Stimulated activated CD4-positive, alpha-beta T cell treated with anti-CD3 and anti-CD28 coated beads, Interleukin-2, amount 100 ng/mL, for 48 hours (primary cell): ENCODE measurements at regions not wholly inside any gene's neighbourhood (a gene's known extent, or its start where the extent isn't known, plus 50 kb on each side); places are given as distances from the start of the nearest gene placed in this dataset.

Experiments
- DNase-seq, 2 donors: peaks; one replicate each; pipeline ENCODE4 v3.0.0-alpha.2; 2020

- DNase-seq = no peak
Measured at GRCh38 chr10:109474812-109475211, 448.5 kb downstream of the XPNPEP1 start.

GRCh38 chr10:109474261-109474660, 449.1 kb downstream of the XPNPEP1 start:
- DNase-seq = no peak

- DNase-seq = no peak
Measured at GRCh38 chr10:109467551-109467950, 455.8 kb downstream of the XPNPEP1 start.

GRCh38 chr10:109464949-109465348, 458.4 kb downstream of the XPNPEP1 start:
- no peak for DNase-seq

GRCh38 chr10:109457302-109457638, 466.0 kb downstream of the XPNPEP1 start:
- no peak for DNase-seq

- no peak for DNase-seq
Measured at GRCh38 chr10:109456566-109457301, 466.6 kb downstream of the XPNPEP1 start.

- DNase-seq = no peak
Measured at GRCh38 chr10:109454691-109455090, 468.6 kb downstream of the XPNPEP1 start.

GRCh38 chr10:109451879-109452278, 471.4 kb downstream of the XPNPEP1 start:
- DNase-seq = no peak

- DNase-seq = no peak
Measured at GRCh38 chr10:109450702-109451101, 472.6 kb downstream of the XPNPEP1 start.

- no peak for DNase-seq
Measured at GRCh38 chr10:109433434-109433833, 489.9 kb downstream of the XPNPEP1 start.

- DNase-seq = no peak
Measured at GRCh38 chr10:109432281-109432680, 491.0 kb downstream of the XPNPEP1 start.

GRCh38 chr10:109430799-109431198, 492.5 kb downstream of the XPNPEP1 start:
- DNase-seq = no peak

- DNase-seq = no peak
Measured at GRCh38 chr10:109430043-109430760, 493.1 kb downstream of the XPNPEP1 start.

GRCh38 chr10:109428775-109429491, 494.4 kb downstream of the XPNPEP1 start:
- no peak for DNase-seq

- no peak for DNase-seq
Measured at GRCh38 chr10:109427411-109427810, 495.9 kb downstream of the XPNPEP1 start.

- no peak for DNase-seq
Measured at GRCh38 chr10:109426987-109427386, 496.3 kb downstream of the XPNPEP1 start.

- DNase-seq = no peak
Measured at GRCh38 chr10:109418795-109419194, 504.5 kb downstream of the XPNPEP1 start.

GRCh38 chr10:109417803-109418202, 505.5 kb downstream of the XPNPEP1 start:
- no peak for DNase-seq

- DNase-seq = no peak
Measured at GRCh38 chr10:109412353-109412752, 511.0 kb downstream of the XPNPEP1 start.

GRCh38 chr10:109411917-109412316, 511.4 kb downstream of the XPNPEP1 start:
- no peak for DNase-seq

GRCh38 chr10:109405338-109405737, 518.0 kb downstream of the XPNPEP1 start:
- DNase-seq = no peak

GRCh38 chr10:109403551-109403950, 519.8 kb downstream of the XPNPEP1 start:
- DNase-seq = no peak

- DNase-seq = no peak
Measured at GRCh38 chr10:109393425-109393824, 529.9 kb downstream of the XPNPEP1 start.

- DNase-seq = no peak
Measured at GRCh38 chr10:109386921-109387320, 536.4 kb downstream of the XPNPEP1 start.
